GM21381 (cell line): ENCODE measurements at regions not wholly inside any gene's neighbourhood (a gene's known extent, or its start where the extent isn't known, plus 50 kb on each side); places are given as distances from the start of the nearest gene placed in this dataset.
A peak's percentile ranks its signal among the peaks of the same experiment; 100 is the strongest.

Experiments used
- ATAC-seq: cut with Tn5 transposase; IDR thresholded peaks from one replicate; pipeline ENCODE4 v1.9.1; 2021; ENCODE audit warnings: mild to moderate bottlenecking, moderate library complexity; ENCODE audit not compliant: unreplicated experiment

DNA sequence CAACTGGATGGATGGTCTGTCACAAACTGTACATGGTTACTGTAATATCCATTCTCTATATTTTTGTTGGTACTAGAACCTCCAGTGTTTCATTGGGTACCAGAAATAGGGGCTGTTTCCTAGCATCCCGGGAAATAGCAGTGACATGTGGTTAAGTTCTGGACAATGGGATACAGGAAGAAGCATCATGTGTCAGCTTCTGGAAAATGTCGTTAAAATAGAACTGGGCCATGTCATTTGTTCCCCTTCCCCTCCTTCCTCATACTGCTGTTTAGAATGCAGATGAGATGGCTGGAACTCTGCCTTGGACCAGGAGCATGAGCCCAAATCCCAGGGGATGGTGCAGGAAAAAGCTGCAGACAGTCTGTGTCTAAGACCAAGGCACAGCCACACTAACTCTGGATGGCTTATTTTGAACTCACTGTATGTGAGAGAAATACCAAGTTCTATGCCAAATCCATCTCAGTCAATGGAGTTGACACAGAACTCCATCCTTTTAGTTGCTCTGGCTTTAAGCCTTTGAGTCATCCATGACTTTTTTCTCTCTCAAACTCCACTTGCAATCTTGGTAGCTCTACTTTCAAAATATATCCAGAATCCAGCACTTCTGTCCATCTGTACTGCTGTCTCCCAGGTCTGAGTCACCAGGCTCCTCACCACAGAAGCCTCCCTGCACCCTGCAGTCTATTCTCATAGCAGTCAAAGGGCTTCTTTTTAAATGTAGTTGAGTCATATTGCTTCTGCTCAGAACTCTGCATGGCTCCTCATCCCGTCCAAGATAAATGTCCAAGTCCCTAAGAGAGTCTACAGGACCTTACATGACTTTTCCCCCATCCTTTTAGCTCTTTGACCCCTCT is 184.2 kb downstream of the NSG2 start:
- ATAC-seq: no peak

DNA sequence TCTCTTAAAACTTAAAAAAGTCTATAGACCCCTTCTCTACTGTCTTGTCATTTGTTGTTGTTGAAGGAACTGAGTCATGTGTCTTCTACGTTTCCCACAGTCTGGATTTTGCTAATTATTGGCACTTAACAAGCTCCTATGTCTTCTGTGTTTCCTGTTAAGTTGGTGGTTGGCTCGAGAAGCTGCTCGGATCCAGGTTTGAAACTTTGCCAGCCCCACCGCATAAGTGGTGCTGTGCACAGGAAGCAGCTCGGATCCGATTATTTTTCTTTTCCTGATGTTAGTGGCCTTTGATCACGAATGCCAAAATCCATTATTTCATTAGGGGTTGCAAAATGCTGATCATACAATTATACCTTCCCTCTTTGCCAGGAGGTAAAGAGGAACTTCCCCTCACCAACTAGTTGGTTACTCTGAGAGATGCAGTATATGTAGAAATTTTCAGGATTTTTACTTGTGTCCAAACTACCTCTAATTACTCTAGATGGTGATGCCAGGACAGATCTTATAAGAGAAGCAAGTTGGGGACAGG is 186.5 kb downstream of the NSG2 start:
- no peak for ATAC-seq

DNA sequence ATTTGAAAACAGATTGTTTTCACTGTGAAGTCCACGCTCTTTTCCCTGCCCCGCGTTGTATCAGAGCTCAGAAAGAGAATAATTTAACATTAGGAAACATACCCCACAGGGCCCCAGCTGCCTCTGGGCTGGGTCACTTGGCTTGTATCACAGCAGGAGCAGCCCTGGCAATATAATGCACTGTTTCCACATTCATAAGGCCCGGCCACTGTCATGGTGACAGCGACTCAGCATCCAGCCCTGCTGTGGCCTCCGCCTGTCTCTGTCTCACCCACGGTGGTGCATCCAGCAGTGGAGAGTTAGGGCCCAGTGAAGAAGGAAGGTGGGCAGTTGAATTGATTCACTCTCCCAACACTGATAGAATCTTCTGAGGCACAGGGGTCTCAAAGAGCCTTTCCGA is 188.9 kb downstream of the NSG2 start:
- ATAC-seq: no peak

DNA sequence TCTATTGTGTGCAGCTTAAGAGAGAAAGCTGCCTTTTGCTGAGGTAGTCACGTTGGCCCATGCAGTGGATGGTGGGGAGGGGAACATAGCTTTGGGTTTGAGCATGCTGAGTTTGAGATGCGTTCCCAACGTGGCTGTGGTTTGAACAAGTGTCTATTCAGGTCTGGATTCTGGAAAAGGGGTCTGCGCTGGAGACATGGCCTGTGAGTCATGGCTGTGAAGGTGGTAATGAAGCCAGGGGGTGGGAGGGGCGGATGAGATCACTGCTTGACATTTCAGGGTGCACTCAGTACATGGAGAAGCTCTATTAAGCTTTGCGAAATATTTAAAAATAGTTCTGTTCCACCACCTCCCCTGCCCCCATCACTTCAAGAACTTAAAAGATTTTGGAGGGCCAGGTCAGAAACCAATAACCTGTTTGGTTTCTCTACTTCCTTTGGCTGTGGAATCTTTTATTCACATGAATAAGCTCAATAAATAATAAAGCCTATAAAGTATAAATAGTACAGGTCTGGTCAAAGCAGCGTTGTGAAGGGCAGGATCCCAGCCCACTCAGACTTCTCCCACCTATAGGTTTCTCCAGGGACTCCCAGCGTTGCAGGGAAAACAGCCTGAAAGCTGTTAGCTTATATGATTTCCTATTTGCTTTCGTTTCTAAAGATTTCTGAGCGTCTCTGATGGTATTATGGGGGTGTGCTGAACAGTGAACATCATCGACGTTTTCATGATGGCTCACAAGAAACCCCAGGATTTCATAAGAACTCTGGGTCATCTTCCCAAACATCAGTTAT is 189.9 kb downstream of the NSG2 start:
- no peak for ATAC-seq

DNA sequence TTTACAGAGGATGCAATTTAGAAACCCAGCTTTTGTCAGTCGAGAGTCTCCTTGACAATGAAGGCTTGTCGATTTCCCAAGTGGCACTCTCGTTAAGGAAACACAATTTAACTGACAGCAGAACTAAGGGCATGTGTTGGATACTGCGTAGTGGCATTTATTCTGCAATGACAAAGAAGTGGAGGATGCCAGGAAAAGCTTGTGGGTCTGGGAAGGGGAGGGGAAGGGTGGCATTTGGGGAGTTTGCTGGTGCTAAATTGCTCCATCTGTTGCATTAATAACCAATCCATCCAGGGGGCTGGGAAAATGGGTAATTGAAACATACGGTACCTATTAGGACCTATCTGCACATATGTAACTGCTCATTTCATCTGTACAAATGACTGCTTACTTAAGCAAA is 190.6 kb downstream of the NSG2 start:
- ATAC-seq: no peak

DNA sequence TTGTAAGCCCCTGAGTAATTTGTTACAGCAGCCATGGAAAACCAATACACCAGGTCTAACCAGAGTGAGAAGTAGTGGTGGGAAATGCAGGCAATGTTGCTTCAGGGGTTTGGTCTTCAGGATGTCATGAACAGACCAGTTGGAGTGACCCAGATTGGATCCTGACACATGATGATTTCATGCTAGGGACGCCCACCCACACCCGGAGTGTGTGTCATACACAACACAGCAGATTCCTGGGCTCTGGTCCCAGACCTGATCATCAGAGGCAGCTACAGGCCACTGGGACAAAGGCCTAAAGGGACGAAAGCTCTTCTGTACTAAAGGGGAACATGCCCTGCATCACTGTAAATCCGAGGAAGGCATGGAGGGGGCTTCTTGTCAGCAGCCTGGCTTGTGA is 194.2 kb downstream of the NSG2 start:
- ATAC-seq: no peak

DNA sequence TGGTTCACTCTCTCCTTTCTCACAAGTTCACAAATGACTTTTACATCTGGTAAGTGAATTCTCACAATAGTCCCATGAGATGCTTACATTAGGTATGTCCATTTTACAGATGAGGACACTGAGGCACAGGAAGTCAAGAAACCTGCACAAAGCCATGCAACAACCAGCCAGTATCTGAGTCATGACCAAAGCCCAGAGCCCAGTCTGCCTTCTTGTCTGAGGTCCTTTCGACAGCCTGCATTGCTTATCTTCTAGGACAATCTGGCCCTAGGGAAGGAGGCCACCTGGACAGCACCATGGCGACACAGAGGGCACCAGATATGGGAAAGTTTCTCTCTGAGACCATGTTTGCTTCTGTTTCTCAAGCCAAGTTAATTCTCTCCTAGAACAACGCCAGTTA is 197.1 kb downstream of the NSG2 start:
- no peak for ATAC-seq

DNA sequence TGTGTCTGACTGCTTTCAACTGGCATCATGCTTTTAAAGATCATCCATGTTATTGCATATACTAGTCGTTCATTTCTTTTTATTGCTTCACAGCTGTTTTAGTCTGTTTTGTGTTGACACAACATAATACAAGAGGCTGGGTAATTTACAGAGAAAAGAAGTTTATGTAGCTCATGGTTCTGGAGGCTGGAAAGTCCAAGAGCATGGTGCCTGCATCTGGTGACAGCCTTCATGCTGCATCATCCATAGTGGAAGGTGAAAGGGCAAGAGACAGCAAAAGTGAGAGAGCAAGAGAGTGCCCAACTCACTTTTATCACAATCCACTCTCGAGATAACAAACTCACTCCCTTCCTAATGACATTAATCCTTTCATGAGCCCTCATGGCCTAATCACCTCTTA is 198.4 kb downstream of the NSG2 start:
- no peak for ATAC-seq

DNA sequence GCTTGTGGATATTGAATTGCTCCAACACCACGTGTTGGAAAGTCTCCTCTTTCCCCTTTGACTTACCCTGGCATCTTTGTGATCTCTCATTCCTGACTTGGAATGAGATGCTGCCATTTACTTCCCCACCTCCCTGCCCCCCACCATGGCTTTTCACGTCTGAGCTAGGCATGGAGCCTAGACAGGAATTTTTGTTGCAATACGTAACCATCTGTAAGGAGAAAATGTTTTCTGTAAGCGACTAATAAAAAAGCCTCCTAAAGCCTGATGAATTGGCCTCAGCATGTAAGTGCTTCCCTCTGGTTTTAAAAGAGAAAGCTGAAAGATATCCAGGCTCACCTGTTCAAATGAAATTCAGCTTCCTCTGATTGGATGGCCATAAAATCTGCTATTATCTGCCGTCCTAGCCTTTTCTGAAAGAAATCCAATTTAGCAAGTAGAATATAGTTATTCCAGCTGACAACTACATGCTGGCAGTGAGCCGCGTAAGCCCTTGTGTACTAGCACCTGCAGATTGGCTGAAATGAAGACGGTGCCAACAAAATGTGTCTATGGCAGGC is 200.1 kb downstream of the NSG2 start:
- ATAC-seq: no peak

DNA sequence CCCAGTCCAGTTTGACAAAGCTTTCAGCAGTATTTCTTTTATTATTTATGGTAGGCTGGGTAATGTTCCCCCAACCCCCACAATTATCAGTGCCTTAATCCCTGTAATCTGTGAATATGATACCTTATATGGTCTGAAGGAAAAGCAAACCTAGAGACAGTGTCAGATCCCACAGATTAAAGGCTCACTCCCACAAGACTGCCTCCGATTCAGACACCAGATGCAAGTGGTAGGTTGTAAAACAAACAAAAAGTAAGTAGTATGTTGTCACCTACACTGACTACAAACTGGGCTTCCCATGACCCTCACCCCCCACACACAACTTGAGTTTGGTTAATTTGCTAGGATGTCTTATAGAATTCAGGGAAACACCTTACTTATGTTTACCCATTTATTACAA is 201.2 kb downstream of the NSG2 start:
- no peak for ATAC-seq

DNA sequence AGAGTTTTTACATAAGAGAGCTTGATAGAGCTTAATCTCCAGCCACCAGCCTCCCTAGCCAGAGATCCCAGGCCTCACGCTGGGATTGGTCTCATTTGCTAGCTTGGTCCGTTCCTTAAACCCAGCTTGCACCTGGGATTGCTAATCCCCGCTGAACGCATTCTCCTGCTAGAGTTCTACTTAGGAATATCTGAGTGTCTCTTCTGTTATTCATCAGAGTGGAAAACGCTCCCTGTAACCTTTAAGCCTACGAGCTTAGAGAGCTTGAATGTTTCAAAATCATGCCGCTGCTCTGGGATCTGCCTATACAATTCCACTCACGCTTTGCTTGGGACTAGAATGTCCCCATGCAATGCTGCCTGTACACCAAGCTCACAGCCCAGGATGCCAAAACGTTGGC is 201.8 kb downstream of the NSG2 start:
- ATAC-seq: no peak

DNA sequence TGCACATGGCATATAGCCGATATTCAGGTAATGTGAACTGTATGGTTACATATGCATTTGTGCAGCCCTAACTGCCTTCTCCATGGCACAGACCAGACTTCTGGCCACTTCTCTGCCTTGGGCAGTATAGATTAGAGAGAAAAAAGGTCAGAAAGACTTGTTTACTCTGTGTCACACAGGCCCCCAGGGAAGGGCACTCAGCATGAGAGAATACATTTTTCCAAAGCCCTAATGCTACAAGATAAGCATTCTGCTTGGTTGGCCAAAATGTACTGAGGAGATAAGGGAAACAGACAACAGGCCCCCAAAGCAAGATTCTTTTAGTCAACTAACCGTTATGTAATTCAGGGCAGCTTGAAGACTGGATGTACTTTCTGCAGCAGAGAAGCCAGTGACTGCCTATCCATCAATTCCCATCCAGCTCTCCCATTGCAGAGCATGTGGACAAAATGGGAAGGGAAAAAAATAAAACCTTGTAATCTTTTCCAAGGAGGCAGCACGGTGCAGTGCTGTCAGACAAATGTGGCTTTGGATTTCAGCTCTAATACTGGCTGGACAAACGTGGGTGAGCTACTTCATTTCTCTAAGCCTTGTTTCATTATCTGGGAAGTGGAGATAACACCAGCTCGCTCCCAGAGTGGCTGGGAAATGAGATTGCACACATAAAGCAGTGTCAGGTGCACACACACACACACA is 205.9 kb downstream of the NSG2 start:
- ATAC-seq: no peak

DNA sequence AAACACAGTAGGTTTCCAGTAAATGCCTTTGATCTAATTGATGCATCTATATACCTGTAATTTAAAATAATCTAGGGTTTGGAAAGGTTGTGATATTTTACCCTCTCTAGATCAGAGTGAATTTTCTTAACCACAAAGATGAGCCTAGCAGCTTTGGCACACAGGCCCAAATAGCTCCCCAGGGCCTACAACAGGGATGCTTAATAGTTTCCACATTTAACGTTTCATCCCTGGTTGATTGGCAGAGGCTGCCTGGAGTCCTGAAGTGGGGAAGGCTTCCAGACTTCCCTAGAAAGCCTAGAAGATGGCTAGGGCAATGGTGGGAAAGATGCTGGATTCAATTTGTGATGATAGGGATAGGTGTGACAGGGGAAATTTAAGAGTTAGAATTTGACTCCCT is 206.6 kb downstream of the NSG2 start:
- no peak for ATAC-seq

DNA sequence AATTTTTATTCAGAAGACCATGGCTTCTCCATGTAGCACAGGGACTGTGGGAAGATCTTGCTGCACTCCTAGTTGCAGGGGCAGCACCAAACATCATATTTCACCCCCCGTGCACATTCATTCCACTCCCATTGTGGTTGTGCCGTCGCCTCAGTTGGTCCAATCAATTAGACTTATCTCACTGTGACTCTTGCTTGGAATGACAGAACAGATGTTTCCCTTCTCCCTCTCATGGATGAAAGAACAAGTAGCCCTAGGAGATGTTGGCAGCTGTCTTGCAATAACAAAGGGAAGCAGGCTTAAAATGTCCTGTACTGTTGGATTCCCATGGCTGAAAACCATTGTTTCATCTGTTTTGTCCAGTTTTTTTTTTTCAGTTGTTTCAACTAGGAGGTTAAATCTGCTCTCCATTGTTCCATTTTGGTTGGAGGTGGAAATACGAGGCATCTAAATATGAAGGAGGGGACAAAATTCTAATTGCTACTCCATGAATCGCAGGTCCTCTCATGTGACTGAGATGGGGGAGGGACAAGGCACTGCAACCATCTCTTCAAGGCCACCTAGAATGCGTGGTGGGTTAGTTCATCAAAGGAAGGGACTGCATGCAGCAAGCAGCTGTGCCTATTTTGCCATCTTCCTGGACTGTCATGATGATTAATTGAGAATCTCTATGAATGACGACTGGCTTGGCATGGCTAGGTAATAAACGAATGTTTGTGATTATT is 214.4 kb downstream of the NSG2 start:
- no peak for ATAC-seq

DNA sequence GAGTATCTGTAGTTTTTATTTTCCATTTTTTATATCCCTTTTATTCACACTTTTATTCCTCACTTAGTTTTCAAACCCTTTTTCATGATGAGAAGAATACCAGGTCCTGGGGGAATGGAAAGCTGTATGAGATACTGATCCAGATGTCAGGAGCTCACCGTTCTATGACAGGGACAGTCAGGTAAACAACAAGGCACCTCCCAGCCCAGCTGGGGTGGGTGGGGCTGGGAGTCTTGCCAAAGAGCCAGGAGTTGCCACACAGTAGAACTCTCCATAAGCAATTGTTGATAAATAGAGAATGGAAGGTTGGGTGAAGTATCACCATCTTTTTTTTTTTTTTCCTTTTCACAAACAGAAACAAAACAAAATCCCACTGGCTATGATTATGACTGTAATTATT is 225.8 kb downstream of the NSG2 start:
- ATAC-seq: no peak

DNA sequence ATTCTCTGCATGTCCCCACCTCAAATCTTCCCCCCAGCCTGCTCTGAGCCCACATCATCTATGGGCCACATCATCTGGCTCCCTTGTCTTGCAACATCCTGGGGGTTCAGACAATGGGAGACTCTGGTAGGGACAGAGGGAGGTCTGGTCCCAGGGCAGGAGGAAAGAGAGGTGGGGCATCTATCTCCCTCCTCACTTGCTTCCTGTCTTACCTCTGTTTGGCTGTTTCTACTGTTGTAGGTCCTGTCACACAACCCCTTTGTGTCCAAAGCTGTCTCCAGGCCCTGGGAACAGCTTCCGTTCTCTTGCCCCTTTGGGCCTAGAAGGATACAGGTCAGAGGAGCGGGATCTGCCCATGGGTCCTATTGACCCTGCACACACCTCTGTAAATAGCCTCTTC is 227.2 kb downstream of the NSG2 start:
- ATAC-seq: no peak

DNA sequence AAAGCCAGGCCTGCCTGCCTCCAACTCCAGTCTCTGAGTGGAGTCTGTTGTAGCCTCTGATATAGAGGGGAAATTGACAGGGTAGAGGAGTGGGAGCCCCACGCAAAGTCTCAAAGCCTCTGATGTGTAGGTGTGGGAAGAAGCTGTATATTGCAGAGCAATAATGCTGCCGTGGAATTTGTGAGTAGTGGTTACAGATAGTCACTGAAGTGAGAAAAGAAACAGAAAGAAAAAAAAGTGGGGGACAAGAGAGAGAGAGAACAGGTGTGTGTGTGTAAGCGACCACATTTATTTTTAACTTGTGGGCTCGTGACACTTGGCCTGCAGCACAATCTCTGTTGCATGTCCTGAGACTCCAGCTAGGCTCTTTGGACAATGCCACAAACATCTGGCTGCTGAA is 227.8 kb downstream of the NSG2 start:
- peak; percentile 89 for ATAC-seq

DNA sequence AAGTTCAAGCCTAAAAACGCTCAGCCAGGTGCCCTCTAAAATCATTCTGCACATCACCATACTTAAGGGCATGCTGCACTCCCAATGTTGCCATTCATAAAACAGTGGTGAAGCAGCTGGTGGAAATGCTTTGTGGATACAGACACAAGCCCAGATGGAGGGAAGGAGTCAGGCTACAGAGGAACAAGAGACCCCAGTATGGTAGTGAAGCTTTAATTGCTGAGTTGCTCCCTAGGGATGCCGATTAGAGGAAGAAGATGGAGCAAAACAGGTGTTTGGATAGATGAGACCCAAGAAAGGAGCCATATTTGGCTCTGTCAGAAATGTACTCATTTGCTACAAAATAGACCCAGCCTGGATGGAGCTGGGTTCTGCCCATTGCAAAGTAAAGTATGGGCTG is 230.5 kb downstream of the NSG2 start:
- ATAC-seq: no peak

DNA sequence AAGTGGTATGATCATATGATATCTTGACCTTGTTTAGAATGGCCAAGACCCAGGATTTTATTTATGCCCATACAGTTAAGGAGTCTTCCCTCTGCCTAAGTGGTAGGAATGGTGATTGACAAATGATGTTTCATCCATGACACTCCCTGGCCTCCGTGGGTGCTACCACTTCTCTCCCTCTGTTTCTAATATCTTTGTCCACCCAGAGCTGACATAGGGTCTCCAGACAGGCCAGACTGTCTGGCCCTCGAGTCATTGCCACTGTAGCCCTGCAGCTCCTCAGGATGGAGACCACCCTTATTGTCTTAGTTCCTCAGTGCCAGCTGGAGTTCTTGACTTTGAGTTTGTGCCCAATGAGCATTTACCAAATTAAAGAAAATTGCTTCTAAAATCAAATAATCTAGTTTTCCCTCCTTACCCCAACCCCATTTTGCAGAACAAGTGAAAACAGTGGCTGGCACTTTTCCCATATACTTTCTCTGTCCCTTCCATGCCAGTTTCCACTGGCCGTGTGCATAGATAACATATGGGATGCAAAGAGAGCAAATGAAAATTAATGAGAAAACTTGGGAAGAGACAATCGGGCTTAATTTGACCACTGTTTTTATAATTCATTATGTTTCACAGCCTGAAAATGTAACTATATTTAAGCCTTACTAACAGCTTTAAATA is 235.7 kb downstream of the NSG2 start:
- ATAC-seq: no peak

DNA sequence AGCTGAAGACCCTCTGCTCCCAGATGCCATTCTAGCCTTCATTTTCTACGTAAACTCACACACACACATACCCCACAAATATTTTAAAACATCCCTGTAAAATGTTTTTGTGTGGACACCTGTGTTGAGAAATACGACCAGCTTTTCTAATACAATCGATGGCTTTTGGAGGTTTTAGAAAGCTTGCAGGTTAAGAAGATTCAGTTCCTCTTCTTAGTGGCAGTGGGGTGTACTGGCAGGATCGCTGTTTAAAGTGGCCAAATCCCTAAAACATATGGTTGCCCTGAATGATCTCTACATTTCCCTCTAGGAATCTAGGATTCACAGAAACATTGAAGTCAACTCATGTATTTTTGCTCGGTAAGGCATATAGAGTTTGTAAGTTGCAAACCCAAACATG is 236.3 kb downstream of the NSG2 start:
- no peak for ATAC-seq
